ENCODE measurements at regions not wholly inside any gene's neighbourhood (a gene's known extent, or its start where the extent isn't known, plus 50 kb on each side); places are given as distances from the start of the nearest gene placed in this dataset.
"Not testable (repeated sequence)": the region's sequence is repeated elsewhere in the genome, so short reads cannot be mapped to it uniquely, and the experiment has no call there.

DNA sequence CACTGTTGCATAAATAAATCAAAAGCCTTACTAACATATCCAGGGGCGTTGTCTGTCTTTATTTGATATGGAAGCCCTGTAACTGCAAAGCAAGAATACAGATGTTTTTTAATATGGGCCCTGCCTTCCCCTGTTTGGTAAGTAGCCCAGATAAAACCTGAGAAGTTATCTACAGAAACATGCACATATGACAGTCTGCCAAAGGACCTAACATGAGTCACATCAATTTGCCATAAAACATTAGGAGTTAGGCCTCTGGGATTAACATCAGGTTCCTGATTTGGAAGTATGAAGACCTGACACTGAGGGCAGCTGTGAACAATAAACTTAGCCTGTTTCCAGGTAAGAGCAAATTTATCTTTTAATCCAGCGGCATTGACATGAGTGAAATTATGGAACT is 1588.8 kb downstream of the REEP3 start:
- no peak for ATAC-seq
- TF ChIP-seq, protein P1, sequence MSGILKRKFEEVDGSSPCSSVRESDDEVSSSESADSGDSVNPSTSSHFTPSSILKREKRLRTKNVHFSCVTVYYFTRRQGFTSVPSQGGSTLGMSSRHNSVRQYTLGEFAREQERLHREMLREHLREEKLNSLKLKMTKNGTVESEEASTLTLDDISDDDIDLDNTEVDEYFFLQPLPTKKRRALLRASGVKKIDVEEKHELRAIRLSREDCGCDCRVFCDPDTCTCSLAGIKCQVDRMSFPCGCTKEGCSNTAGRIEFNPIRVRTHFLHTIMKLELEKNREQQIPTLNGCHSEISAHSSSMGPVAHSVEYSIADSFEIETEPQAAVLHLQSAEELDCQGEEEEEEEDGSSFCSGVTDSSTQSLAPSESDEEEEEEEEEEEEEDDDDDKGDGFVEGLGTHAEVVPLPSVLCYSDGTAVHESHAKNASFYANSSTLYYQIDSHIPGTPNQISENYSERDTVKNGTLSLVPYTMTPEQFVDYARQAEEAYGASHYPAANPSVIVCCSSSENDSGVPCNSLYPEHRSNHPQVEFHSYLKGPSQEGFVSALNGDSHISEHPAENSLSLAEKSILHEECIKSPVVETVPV (CRISPR knock-in tag; IDR thresholded peaks at IDR 0.05) = no peak
- TF ChIP-seq ZNF565 (CRISPR knock-in tag; conservative IDR thresholded peaks at IDR 0.05; ENCODE audit: low read depth) (no peak), ZFP30 (CRISPR knock-in tag; IDR thresholded peaks at IDR 0.05) (no peak), RARB (CRISPR knock-in tag; IDR thresholded peaks at IDR 0.05) (no peak), OSR1 (CRISPR knock-in tag; IDR thresholded peaks at IDR 0.05) (no peak), TOX (CRISPR knock-in tag; IDR thresholded peaks at IDR 0.05; ENCODE audit: borderline replicate concordance) (no peak), ZFP3 (CRISPR knock-in tag; IDR thresholded peaks at IDR 0.05) (no peak), ISL1 (CRISPR knock-in tag; IDR thresholded peaks at IDR 0.05) (no peak), ZC3H10 (CRISPR knock-in tag; IDR thresholded peaks at IDR 0.05) (no peak), ARNTL (CRISPR knock-in tag; IDR thresholded peaks at IDR 0.05; ENCODE audit: borderline replicate concordance, low read depth) (no peak), SNAI2 (CRISPR knock-in tag; IDR thresholded peaks at IDR 0.05) (no peak), ZNF8 (CRISPR knock-in tag; IDR thresholded peaks at IDR 0.05) (no peak)
- TF ChIP-seq, protein P2, sequence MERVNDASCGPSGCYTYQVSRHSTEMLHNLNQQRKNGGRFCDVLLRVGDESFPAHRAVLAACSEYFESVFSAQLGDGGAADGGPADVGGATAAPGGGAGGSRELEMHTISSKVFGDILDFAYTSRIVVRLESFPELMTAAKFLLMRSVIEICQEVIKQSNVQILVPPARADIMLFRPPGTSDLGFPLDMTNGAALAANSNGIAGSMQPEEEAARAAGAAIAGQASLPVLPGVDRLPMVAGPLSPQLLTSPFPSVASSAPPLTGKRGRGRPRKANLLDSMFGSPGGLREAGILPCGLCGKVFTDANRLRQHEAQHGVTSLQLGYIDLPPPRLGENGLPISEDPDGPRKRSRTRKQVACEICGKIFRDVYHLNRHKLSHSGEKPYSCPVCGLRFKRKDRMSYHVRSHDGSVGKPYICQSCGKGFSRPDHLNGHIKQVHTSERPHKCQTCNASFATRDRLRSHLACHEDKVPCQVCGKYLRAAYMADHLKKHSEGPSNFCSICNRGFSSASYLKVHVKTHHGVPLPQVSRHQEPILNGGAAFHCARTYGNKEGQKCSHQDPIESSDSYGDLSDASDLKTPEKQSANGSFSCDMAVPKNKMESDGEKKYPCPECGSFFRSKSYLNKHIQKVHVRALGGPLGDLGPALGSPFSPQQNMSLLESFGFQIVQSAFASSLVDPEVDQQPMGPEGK (CRISPR knock-in tag; IDR thresholded peaks at IDR 0.05; ENCODE audit: borderline replicate concordance) = no peak
- TF ChIP-seq, protein P3, sequence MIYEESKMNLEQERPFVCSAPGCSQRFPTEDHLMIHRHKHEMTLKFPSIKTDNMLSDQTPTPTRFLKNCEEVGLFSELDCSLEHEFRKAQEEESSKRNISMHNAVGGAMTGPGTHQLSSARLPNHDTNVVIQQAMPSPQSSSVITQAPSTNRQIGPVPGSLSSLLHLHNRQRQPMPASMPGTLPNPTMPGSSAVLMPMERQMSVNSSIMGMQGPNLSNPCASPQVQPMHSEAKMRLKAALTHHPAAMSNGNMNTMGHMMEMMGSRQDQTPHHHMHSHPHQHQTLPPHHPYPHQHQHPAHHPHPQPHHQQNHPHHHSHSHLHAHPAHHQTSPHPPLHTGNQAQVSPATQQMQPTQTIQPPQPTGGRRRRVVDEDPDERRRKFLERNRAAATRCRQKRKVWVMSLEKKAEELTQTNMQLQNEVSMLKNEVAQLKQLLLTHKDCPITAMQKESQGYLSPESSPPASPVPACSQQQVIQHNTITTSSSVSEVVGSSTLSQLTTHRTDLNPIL (CRISPR knock-in tag; IDR thresholded peaks at IDR 0.05; ENCODE audit: low read depth) = no peak
- TF ChIP-seq, protein P4, sequence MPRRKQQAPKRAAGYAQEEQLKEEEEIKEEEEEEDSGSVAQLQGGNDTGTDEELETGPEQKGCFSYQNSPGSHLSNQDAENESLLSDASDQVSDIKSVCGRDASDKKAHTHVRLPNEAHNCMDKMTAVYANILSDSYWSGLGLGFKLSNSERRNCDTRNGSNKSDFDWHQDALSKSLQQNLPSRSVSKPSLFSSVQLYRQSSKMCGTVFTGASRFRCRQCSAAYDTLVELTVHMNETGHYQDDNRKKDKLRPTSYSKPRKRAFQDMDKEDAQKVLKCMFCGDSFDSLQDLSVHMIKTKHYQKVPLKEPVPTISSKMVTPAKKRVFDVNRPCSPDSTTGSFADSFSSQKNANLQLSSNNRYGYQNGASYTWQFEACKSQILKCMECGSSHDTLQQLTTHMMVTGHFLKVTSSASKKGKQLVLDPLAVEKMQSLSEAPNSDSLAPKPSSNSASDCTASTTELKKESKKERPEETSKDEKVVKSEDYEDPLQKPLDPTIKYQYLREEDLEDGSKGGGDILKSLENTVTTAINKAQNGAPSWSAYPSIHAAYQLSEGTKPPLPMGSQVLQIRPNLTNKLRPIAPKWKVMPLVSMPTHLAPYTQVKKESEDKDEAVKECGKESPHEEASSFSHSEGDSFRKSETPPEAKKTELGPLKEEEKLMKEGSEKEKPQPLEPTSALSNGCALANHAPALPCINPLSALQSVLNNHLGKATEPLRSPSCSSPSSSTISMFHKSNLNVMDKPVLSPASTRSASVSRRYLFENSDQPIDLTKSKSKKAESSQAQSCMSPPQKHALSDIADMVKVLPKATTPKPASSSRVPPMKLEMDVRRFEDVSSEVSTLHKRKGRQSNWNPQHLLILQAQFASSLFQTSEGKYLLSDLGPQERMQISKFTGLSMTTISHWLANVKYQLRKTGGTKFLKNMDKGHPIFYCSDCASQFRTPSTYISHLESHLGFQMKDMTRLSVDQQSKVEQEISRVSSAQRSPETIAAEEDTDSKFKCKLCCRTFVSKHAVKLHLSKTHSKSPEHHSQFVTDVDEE (CRISPR knock-in tag; IDR thresholded peaks at IDR 0.05) = no peak

DNA sequence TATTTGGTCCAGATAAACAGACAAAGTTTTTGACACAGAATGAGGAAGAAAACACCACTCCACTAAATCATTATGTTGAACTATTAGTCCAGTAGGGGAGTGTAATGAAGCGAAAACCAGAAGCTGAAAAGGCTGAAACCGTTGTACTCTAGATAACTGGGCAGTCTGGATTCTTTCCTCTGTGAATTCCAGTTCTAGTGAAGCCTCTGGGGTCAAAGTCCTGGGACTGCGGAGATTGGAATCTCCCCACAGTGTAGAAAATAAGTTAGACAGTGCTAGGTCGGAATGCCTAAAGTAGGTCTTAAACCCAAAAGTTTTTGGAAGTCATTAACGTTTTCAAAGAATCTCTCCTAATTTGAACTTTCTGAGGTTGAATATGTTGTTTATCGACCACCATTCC is 1589.9 kb downstream of the REEP3 start:
- ATAC-seq = not testable (repeated sequence)

DNA sequence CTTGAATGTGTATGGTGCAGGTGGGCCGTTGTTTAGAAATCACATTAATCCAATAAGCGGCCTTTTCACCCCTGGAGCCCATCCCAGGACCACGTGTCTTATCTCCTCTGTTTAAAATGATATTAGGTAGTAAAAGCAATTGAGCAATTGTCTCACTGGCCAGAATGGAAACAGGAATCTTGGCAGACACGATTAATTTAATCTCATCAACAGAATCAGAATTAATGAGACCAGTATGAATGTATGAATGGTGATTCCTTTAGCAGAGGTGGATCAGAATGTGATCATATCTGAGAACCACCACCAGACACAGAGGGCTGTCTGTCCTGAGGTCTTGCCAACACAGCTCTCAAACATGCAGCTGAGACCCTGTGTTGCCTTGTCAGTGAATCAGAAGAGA is 1591.4 kb downstream of the REEP3 start:
- TF ChIP-seq, protein P4 (CRISPR knock-in tag; IDR thresholded peaks at IDR 0.05) = no peak; the same call in 1 of the 2 replicates
- TF ChIP-seq ZC3H10 (CRISPR knock-in tag; IDR thresholded peaks at IDR 0.05) = no peak
- peak; percentile 74 for TF ChIP-seq ISL1 (CRISPR knock-in tag; IDR thresholded peaks at IDR 0.05)
- ATAC-seq = no peak

DNA sequence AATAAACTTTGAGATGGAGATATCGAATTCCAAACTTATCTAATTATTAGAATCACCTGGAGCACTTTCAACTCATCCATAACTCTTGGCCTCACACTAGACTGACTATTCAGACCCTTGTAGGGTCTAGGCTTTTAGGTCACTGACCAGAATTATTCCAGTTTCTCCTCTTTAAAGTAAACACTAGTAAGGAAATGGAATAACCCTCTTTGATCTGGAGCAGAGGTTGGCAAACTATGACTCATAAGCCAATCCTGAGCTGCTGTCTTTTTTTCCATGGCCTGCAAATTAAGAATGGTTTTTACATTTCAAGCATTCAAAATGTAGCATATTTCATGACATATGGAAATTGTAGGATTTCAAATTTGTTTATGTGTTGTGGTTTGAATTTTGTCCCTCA is 1601.9 kb downstream of the REEP3 start:
- no peak for ATAC-seq
- TF ChIP-seq ARNTL (CRISPR knock-in tag; IDR thresholded peaks at IDR 0.05; ENCODE audit: borderline replicate concordance, low read depth) (no peak), PPARA (CRISPR knock-in tag; IDR thresholded peaks at IDR 0.05; ENCODE audit: borderline replicate concordance) (no peak), ZC3H10 (CRISPR knock-in tag; IDR thresholded peaks at IDR 0.05) (no peak), BACH2 (CRISPR knock-in tag; IDR thresholded peaks at IDR 0.05; ENCODE audit: borderline replicate concordance) (no peak), RARB (CRISPR knock-in tag; IDR thresholded peaks at IDR 0.05) (no peak), GLIS3 (CRISPR knock-in tag; IDR thresholded peaks at IDR 0.05) (no peak), CSDC2 (CRISPR knock-in tag; IDR thresholded peaks at IDR 0.05) (no peak), TOX (CRISPR knock-in tag; IDR thresholded peaks at IDR 0.05; ENCODE audit: borderline replicate concordance) (no peak)
- TF ChIP-seq, protein P5, sequence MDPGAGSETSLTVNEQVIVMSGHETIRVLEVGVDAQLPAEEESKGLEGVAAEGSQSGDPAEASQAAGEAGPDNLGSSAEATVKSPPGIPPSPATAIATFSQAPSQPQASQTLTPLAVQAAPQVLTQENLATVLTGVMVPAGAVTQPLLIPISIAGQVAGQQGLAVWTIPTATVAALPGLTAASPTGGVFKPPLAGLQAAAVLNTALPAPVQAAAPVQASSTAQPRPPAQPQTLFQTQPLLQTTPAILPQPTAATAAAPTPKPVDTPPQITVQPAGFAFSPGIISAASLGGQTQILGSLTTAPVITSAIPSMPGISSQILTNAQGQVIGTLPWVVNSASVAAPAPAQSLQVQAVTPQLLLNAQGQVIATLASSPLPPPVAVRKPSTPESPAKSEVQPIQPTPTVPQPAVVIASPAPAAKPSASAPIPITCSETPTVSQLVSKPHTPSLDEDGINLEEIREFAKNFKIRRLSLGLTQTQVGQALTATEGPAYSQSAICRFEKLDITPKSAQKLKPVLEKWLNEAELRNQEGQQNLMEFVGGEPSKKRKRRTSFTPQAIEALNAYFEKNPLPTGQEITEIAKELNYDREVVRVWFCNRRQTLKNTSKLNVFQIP (CRISPR knock-in tag; IDR thresholded peaks at IDR 0.05; ENCODE audit: borderline replicate concordance, low read depth) = no peak
- TF ChIP-seq, protein P2 (CRISPR knock-in tag; IDR thresholded peaks at IDR 0.05; ENCODE audit: borderline replicate concordance) = no peak
- TF ChIP-seq, protein P3 (CRISPR knock-in tag; IDR thresholded peaks at IDR 0.05; ENCODE audit: low read depth) = no peak
